A673 (cell line): ENCODE measurements at regions not wholly inside any gene's neighbourhood (a gene's known extent, or its start where the extent isn't known, plus 50 kb on each side); places are given as distances from the start of the nearest gene placed in this dataset.

Experiments used
- BruUV-seq: library from RNA; stranded (reverse); fragments of 400-500 nt; replicated peaks from 2 replicates; lab custom pipeline; 2021; lab: Mats Ljungman, UMichigan
- CTCF ChIA-PET: fragments of 300-600 bp; sonication (Branson Sonifier 250); formaldehyde crosslinking; loops from one replicate; lab custom pipeline; 2022; ENCODE audit warnings: antibody characterized with exemption; lab: Charles Lee
- POLR2A ChIA-PET: fragments of 300-600 bp; sonication (Branson Sonifier 250); formaldehyde crosslinking; loops from one replicate; lab custom pipeline; 2022; ENCODE audit warnings: antibody characterized with exemption; ENCODE audit not compliant: low non-redundant PET; lab: Charles Lee
- DNase-seq: peaks from one replicate; pipeline ENCODE4 v3.0.0-alpha.2; 2015; ENCODE audit warnings: low spot score
- H3K27ac ChIP-seq: fragments of 200-600 bp; sonication (generic); 2 replicates; pipeline ENCODE4 v1.5.1; 2016; ENCODE audit warnings: mixed run types, low read depth, mild to moderate bottlenecking, mixed read lengths, antibody characterized with exemption, low read length; ENCODE audit not compliant: poor library complexity, severe bottlenecking
- H3K27me3 ChIP-seq: fragments of 200-600 bp; sonication (generic); replicated peaks from 2 replicates; pipeline ENCODE4 v1.6.1; 2017; ENCODE audit warnings: mixed run types, low read depth, mild to moderate bottlenecking, mixed read lengths, antibody characterized with exemption, low read length; ENCODE audit not compliant: insufficient read depth, poor library complexity
- H3K36me3 ChIP-seq: fragments of 200-600 bp; sonication (generic); 2 replicates; pipeline ENCODE4 v1.6.1; 2016; ENCODE audit warnings: mixed run types, mild to moderate bottlenecking, mixed read lengths, antibody characterized with exemption, low read length; ENCODE audit not compliant: insufficient read depth, poor library complexity, severe bottlenecking
- H3K4me1 ChIP-seq: fragments of 200-600 bp; sonication (generic); 2 replicates; pipeline ENCODE4 v1.6.1; 2017; ENCODE audit warnings: mixed run types, mild to moderate bottlenecking, mixed read lengths, antibody characterized with exemption, low read length; ENCODE audit not compliant: insufficient read depth, poor library complexity, severe bottlenecking
- H3K4me3 ChIP-seq: fragments of 200-600 bp; sonication (generic); 2 replicates; pipeline ENCODE4 v1.5.1; 2016; ENCODE audit warnings: low read depth, mixed run types, mild to moderate bottlenecking, mixed read lengths, low read length; ENCODE audit not compliant: poor library complexity, severe bottlenecking
- H3K9me3 ChIP-seq: fragments of 200-600 bp; sonication (generic); 2 replicates; pipeline ENCODE4 v1.6.1; 2016; ENCODE audit warnings: mixed run types, low read depth, mild to moderate bottlenecking, mixed read lengths, antibody characterized with exemption, low read length; ENCODE audit not compliant: poor library complexity, severe bottlenecking
- EZH2 ChIP-seq: fragments of 200-600 bp; sonication (generic); IDR thresholded peaks from 2 replicates; pipeline ENCODE4 v1.6.1; 2017; ENCODE audit warnings: borderline replicate concordance, low read depth, mild to moderate bottlenecking, mixed read lengths, antibody characterized with exemption, low read length; ENCODE audit not compliant: poor library complexity, severe bottlenecking
- intact Hi-C: fragments of 100-400 bp; cut with micrococcal nuclease; formaldehyde crosslinking; loops from one replicate; pipeline ENCODE4 v1.10.0; 2022; ENCODE audit not compliant: unreplicated experiment
- TF ChIP-seq, protein P1 (sequence below): fragments of 300-800, 200-600 bp; sonication (generic); conservative IDR thresholded peaks from 2 replicates; pipeline ENCODE4 v1.5.1; 2017; ENCODE audit warnings: low read depth, mild to moderate bottlenecking, antibody characterized with exemption, low read length, moderate library complexity, mixed read lengths

DNA sequence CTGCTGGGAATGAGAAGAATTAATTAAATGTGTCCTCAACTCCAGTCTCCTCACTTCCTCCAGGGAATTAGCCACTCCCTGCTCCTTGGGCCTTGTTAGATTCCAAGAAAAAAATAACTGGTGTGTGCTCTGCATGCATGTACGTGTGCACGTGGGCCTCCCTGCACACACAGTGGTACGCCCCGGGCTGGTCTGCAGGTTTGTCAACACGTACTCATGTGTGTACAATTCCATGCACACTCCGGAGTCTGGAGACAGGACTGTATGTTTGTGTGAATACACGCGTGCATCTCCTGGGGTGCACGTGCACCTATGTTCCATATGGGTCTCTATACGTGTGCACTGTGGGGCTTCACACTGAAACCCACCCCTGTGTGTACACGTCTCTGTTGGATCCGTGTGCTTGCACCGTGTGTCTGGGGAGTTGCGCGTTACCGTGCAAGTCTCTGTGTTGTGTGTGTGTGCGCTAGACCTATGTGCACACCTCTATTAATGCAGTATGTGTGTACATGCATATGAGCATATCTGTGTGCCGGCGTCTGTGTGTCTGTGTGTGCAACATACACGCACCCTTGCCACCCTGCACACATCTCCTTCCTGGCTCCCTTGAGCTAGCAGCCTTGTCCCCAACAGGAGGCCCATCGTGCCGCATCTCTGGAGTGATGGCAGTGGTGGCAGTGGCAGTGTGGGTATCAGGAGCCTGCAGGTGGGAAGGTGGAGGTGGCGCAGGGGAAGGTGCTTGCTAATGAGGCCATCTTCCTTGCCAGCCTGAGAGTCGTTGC lies 210.1 kb downstream of the TBC1D2B start:
- intact Hi-C loops: no loop called here
- BruUV-seq: no TSS peak
- no peak for TF ChIP-seq EZH2
- TF ChIP-seq, protein P1, sequence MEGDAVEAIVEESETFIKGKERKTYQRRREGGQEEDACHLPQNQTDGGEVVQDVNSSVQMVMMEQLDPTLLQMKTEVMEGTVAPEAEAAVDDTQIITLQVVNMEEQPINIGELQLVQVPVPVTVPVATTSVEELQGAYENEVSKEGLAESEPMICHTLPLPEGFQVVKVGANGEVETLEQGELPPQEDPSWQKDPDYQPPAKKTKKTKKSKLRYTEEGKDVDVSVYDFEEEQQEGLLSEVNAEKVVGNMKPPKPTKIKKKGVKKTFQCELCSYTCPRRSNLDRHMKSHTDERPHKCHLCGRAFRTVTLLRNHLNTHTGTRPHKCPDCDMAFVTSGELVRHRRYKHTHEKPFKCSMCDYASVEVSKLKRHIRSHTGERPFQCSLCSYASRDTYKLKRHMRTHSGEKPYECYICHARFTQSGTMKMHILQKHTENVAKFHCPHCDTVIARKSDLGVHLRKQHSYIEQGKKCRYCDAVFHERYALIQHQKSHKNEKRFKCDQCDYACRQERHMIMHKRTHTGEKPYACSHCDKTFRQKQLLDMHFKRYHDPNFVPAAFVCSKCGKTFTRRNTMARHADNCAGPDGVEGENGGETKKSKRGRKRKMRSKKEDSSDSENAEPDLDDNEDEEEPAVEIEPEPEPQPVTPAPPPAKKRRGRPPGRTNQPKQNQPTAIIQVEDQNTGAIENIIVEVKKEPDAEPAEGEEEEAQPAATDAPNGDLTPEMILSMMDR: no peak
- H3K4me3 ChIP-seq: no peak overlapping the region
- H3K9me3 ChIP-seq: no peaks in the 10 kb centered on the region
- H3K27ac ChIP-seq: no peak overlapping the region
- POLR2A ChIA-PET: no interaction called here
- H3K4me1 ChIP-seq: peaks cover 32% of the 10 kb centered on the region
- H3K36me3 ChIP-seq: no peaks in the 10 kb centered on the region
- H3K27me3 ChIP-seq: no peaks in the 10 kb centered on the region
- no peak for DNase-seq
- CTCF ChIA-PET: interaction anchor here (0.7 kb wide), 1 partner anchor 29 kb away, joined by 10 read pairs; no protein-coding TSS in a partner anchor

DNA sequence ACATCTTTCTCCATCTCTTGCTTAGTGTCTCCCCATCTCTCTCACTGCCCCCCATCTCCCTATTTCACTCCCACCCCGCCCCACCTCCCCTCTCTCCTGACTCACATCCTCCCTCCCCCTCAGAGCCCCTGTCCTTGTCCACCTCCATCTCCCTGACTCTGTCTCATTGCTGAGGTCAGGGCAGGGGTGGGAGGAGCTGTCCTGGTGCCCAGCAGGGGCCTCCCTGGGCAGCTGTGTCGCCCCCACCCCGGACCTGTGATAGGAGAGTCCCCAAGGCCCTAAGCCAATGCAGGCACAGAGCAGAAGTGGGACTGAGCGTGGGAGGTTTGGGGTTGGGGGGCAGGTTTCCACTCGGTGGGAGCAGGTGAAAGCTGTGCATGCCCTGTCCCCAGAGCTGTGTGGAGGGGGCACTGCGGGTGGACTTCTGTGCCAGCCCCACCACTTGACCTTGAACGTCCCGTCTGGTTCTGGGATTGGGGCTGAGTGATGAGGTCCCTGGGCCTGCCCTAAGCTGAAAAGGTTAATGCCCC lies 210.8 kb downstream of the TBC1D2B start:
- ChIA-PET POLR2A (no interaction called here), CTCF (interaction anchor here (0.7 kb wide), 1 partner anchor 28 kb away, joined by 10 read pairs; no protein-coding TSS in a partner anchor)
- Histone ChIP-seq H3K4me1 (peaks cover 34% of the 10 kb centered on the region), H3K4me3 (no peak overlapping the region), H3K36me3 (no peaks in the 10 kb centered on the region), H3K27ac (no peak overlapping the region), H3K27me3 (no peaks in the 10 kb centered on the region), H3K9me3 (no peaks in the 10 kb centered on the region)
- intact Hi-C loops: no loop called here
- BruUV-seq: no TSS peak
- no peak for DNase-seq
- TF ChIP-seq, protein P1: no peak
- TF ChIP-seq EZH2: no peak

DNA sequence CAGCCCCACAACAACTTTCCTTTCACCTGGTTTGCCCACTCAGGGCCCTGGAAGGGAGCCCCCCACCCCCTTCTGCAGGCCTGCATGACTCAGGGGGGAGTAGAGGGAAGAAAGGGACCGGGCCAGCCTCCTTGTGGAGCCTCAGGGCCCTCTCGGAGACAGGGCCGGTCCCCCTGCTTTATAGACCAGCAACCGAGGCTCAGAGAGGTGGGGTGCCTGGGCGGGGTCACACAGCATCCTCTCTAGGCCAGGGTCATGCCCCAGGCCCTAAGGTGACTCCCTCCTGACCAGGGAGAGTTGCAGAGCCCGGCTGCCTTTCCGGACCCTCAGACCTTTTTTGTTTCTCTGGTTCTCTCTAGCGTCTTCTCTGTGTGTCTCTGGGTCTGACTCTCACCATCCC lies 211.3 kb downstream of the TBC1D2B start:
- Histone ChIP-seq H3K36me3 (no peaks in the 10 kb centered on the region), H3K4me1 (peaks cover 34% of the 10 kb centered on the region), H3K27ac (no peak overlapping the region), H3K4me3 (no peak overlapping the region), H3K27me3 (no peaks in the 10 kb centered on the region), H3K9me3 (no peaks in the 10 kb centered on the region)
- intact Hi-C loops: no loop called here
- POLR2A ChIA-PET: no interaction called here
- CTCF ChIA-PET: no interaction called here
- no TSS peak for BruUV-seq
- TF ChIP-seq EZH2: no peak
- DNase-seq: no peak
